ENCODE measurements at regions not wholly inside any gene's neighbourhood (a gene's known extent, or its start where the extent isn't known, plus 50 kb on each side); places are given as distances from the start of the nearest gene placed in this dataset.

GRCh38 chr10:131618587-131619267 lies 282.1 kb upstream of the PPP2R2D start:
- FAIRE-seq = no peak
- 57% methylated on average over 14 of the region's 21 CpGs for WGBS (ENCODE audit: missing lambda C conversion rate)

GRCh38 chr10:131620314-131620713 lies 280.5 kb upstream of the PPP2R2D start:
- CTCF ChIA-PET = no interaction called here
- FAIRE-seq (no peak), ATAC-seq (no peak), DNase-seq (ENCODE audit: low read depth in 1 of 2, low spot score in 1 of 2) (no peak)
- no peaks in the 10 kb centered on the region for H3K9me3 ChIP-seq
- no peak for TF ChIP-seq ZC3H11A (IDR thresholded peaks at IDR 0.05)
- TF ChIP-seq MAX (IDR thresholded peaks at IDR 0.05) = no peak
- no peak for TF ChIP-seq CHD2 (IDR thresholded peaks at IDR 0.05; ENCODE audit: low read length, partially characterized antibody)
- TF ChIP-seq MAZ (IDR thresholded peaks at IDR 0.05; ENCODE audit: borderline replicate concordance, low read depth, low read length) = no peak
- no peak for TF ChIP-seq FOSL2 (IDR thresholded peaks at IDR 0.05)
- TF ChIP-seq FOSL2 (CRISPR knock-in tag; IDR thresholded peaks at IDR 0.05) = no peak
- TF ChIP-seq NFE2L2 (conservative IDR thresholded peaks at IDR 0.05; ENCODE audit: low read length) = no peak
- TF ChIP-seq BCL3 (IDR thresholded peaks at IDR 0.05) = no peak
- TF ChIP-seq EP300 (IDR thresholded peaks at IDR 0.05) = no peak
- no peak for TF ChIP-seq ZFP36 (IDR thresholded peaks at IDR 0.05; ENCODE audit: borderline replicate concordance, partially characterized antibody)
- no peak for TF ChIP-seq NR3C1 (IDR thresholded peaks at IDR 0.05)
- TF ChIP-seq HES2 (IDR thresholded peaks at IDR 0.05) = no peak
- TF ChIP-seq E2F6 (IDR thresholded peaks at IDR 0.05; ENCODE audit: borderline replicate concordance, low read depth) = no peak
- TF ChIP-seq GATA3 (IDR thresholded peaks at IDR 0.05; ENCODE audit: borderline replicate concordance) = no peak
- TF ChIP-seq KDM5A (IDR thresholded peaks at IDR 0.05) = no peak
- no peak for TF ChIP-seq RFX5 (IDR thresholded peaks at IDR 0.05)
- TF ChIP-seq HDAC2 (IDR thresholded peaks at IDR 0.05) = no peak
- no peak for TF ChIP-seq RAD21 (conservative IDR thresholded peaks at IDR 0.05 in 1 of 2, IDR thresholded peaks at IDR 0.05 in 1 of 2)
- TF ChIP-seq JUN (IDR thresholded peaks at IDR 0.05) = no peak
- no peak for TF ChIP-seq CBX2 (IDR thresholded peaks at IDR 0.05; ENCODE audit: borderline replicate concordance, low read depth)
- no peak overlapping the region for H3K4me3 ChIP-seq
- H3K4me1 ChIP-seq = peaks cover 17% of the 10 kb centered on the region
- H3K27ac ChIP-seq = no peak overlapping the region
- POLR2A ChIA-PET = no interaction called here
- WGBS (ENCODE audit: missing lambda C conversion rate) = 65% methylated on average over 2 of the region's 6 CpGs
- no peak overlapping the region for H3K4me2 ChIP-seq

More at GRCh38 chr10:131618587-131619267, 282.1 kb upstream of the PPP2R2D start:
- no peak overlapping the region for H3K4me3 ChIP-seq
- ChIA-PET CTCF (no interaction called here), POLR2A (no interaction called here)
- no peak overlapping the region for H3K27ac ChIP-seq
- DNase-seq (ENCODE audit: low read depth in 1 of 2, low spot score in 1 of 2) = no peak
- H3K9me3 ChIP-seq = no peaks in the 10 kb centered on the region
- H3K4me1 ChIP-seq = peaks cover 17% of the 10 kb centered on the region
- H3K4me2 ChIP-seq = no peak overlapping the region
- no peak for TF ChIP-seq CHD4 (IDR thresholded peaks at IDR 0.05; ENCODE audit: borderline replicate concordance)
- no peak for TF ChIP-seq CBX8 (IDR thresholded peaks at IDR 0.05)
- no peak for TF ChIP-seq HES2 (IDR thresholded peaks at IDR 0.05)
- TF ChIP-seq HEYL (CRISPR knock-in tag; IDR thresholded peaks at IDR 0.05) = no peak
- no peak for TF ChIP-seq KDM1A (IDR thresholded peaks at IDR 0.05; ENCODE audit: low read depth)
- no peak for TF ChIP-seq ZC3H11A (IDR thresholded peaks at IDR 0.05)
- no peak for TF ChIP-seq NPAS2 (CRISPR knock-in tag; IDR thresholded peaks at IDR 0.05; ENCODE audit: borderline replicate concordance)
- TF ChIP-seq MYC (IDR thresholded peaks at IDR 0.05; ENCODE audit: borderline replicate concordance, low read length) = no peak
- TF ChIP-seq ZSCAN20 (CRISPR knock-in tag; IDR thresholded peaks at IDR 0.05) = no peak
- no peak for TF ChIP-seq SMC3 (IDR thresholded peaks at IDR 0.05)
- TF ChIP-seq MAX (IDR thresholded peaks at IDR 0.05) = no peak
- no peak for TF ChIP-seq FOSL2 (IDR thresholded peaks at IDR 0.05)
- TF ChIP-seq FOSL2 (CRISPR knock-in tag; IDR thresholded peaks at IDR 0.05) = no peak
- no peak for TF ChIP-seq HDAC2 (IDR thresholded peaks at IDR 0.05)
- no peak for TF ChIP-seq ESRRA (IDR thresholded peaks at IDR 0.05; ENCODE audit: borderline replicate concordance, low read length)
- no peak for TF ChIP-seq POLR2AphosphoS2 (conservative IDR thresholded peaks at IDR 0.05; ENCODE audit: low read length)
- no peak for TF ChIP-seq ZNF302 (CRISPR knock-in tag; IDR thresholded peaks at IDR 0.05)
- no peak for TF ChIP-seq RCOR1 (IDR thresholded peaks at IDR 0.05; ENCODE audit: low read depth, low read length)
- no peak for TF ChIP-seq CBX2 (IDR thresholded peaks at IDR 0.05; ENCODE audit: borderline replicate concordance, low read depth)
- TF ChIP-seq TFCP2L1 (CRISPR knock-in tag; IDR thresholded peaks at IDR 0.05) = no peak
- no peak for ATAC-seq
